ENCODE measurements at regions not wholly inside any gene's neighbourhood (a gene's known extent, or its start where the extent isn't known, plus 50 kb on each side); places are given as distances from the start of the nearest gene placed in this dataset.

DNA sequence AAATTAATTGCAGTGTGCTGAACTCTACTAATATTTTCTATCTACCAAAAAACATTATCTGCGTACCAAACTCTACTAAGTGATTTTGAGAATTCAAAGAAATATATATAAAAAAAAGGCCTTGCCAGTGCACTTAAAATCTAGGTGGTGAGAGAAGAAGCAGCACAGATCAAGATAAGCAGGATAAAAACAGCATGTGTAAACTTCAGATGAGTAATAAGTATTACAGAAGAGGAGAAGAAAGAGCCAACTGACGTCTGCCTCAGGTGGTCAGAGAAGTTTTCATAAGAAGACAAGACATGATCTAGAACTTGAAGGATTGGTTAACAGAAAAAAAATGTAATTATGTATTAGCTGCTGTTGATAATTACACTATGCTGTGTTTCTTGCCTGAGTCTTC, 166.4 kb downstream of the DUSP6 start:
- no peak for DNase-seq (ENCODE audit: low read depth in 2 of 2)

DNA sequence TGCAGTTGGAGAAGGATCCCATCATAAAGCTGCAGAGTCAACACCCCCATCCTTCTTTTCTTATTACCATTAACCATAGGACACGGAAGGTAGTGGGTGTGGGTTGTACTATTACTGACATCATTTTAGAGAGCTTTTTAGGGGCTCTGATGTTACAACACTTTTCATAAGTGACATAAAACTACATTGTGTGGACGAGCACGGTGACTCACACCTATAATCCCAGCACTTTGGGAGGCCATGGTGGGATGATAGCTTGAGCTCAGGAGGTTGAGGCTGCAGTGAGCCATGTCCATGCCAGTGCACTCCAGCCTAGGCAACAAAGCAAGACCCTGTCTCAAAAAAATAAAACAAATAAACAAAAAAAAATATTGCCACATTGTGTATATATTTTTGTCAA, 167.1 kb downstream of the DUSP6 start:
- DNase-seq (ENCODE audit: low read depth in 2 of 2): no peak

DNA sequence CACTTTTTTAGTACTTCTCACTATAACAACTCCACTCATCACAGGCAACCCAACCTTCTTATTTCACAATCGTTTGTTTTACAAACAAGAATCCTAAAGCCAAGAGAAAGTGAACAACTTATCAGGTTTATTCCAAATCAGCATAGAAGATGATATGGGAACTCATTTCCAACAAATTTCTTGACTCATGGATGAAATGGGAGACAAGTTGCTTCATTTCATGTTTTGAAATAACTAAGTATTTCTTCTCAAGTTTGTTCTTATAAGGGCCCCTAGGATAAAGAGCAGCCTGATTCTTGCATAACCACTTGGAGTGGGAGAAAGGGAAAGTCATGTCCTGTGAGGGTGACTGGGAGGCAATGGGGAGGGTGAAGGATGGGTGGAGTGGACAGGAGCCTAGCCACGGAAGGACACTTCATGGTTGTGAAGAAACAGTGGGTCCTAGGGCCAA, 168.3 kb downstream of the DUSP6 start:
- no peak for DNase-seq (ENCODE audit: low read depth in 2 of 2)

DNA sequence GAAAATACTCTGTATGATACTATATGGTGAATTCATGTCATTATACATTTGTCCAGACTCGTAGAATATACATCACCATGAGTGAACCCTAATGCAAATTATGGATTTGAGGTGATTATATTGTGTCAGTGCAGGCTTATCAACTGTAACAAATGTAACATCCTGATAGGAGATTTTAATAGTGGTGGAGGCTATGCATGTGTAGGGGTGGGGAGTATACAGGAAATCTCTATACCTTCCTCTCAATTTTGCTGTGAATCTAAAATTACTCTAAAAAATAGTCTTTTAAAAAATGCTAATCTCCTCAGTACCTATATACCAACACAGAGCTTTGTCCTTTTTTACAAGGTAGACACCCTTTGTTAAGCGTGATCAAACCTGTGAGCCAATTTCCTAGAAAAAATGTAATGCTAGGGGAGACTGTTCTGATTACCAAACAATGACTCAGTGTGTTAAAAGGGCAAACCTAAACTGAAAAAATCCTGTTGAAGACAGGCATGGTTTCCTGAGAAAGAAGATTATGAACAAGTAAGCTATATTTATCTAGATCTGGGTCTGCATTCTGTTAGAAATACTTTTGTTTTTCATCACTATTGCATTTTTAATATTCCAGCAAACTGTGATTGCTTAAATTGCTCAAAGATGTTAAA, 170.9 kb downstream of the DUSP6 start:
- no peak for DNase-seq (ENCODE audit: low read depth in 2 of 2)

DNA sequence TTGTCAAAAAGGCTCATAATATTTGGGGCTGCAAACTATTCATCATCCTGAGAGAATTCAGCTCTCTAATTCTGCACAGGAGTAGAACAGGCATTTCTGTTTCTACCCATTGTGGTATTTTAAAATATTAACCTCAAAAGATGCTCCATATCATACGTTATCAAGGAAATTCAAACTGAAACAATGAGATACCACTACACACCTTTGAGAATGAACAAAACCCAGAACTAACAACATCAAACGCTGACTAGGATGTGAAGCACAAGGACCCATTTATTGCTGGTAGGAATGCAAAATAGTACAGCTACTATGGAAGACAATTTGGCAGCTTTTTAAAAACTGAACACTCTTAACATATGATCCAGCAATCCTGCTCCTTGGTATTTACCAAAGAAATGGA, 171.8 kb downstream of the DUSP6 start:
- no peak for DNase-seq (ENCODE audit: low read depth in 2 of 2)

DNA sequence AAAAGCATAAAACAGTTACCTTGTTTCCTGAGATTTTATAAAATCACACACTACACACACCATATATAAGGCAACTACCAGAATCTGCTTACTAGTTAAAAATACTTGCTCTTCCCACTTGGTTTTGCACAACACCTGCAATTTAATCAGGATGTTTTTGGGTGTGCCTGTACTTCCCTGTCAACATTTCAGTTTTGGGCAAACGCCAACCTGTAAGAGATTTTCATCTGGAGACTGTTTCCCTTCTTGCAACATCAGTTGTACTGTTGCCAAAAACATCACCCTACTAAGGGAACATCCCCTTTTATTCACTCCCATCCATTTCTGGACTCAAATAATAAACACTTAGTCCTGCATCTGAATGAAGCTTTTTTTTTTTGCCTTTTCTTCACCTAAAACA, 172.3 kb downstream of the DUSP6 start:
- no peak for DNase-seq (ENCODE audit: low read depth in 2 of 2)

DNA sequence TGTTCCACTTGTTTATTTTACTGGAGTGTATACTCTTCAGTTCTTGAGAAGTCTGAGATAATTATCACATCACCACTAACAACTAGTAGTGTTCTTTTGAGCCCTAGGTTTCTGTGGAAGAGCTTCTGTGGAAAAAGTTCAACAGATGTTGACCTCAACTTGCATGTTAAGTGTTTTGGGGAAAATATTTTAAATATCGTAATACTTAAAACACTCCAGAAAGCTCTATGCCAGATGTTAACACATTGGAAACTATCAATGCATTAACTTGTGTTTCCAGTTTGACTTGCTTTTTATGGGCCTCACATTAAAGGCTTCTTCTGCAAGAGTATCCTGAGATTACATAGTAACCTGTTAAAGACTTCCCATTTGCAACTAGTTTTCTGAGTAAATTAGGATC, 173.1 kb downstream of the DUSP6 start:
- DNase-seq (ENCODE audit: low read depth in 2 of 2): no peak

DNA sequence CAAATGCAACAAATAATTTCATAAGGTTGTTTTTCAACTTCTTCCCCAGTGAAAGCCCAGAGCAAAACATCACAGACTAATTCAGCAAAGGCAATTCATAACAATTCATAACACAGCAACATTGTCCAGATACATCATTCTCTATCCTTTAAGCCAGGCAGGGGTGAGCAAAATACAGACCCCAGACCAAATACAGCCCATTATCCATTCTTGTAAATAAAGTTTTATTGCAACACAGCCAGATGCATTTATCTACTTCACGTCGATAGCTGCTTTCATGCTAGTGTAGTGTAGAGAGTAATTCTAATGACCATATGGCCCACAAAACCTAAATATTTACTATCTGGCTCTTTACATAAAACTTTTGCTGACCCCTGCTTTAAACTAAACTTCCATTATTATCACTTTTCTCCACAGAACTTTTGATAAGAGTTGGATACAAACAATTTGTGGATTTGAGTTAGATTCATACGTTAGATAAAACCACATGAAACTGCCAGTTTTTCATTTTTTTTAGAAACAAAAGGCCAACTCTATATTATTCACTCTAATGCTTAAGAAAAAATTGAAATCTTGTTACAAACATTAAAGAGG, 174.4 kb downstream of the DUSP6 start:
- DNase-seq (ENCODE audit: low read depth in 2 of 2): no peak

DNA sequence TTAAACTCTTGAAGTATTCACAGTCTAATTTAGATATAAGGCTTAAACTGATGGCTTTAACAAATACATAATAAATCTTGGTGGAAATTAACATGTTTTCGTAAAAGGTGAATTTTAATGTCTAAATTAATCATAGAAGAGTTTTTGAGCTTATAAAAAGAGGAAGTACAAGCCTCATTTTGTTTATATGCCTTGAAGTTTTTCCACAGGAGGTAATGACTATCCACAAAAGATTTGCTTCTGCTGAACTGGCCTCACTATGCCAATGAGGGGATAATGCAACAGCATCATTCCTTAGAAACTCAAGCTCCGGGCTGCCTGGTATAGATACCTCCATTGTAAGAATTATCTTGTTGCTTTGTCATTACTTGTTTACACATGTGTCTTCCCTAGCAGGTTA, 175.6 kb downstream of the DUSP6 start:
- no peak for DNase-seq (ENCODE audit: low read depth in 2 of 2)

DNA sequence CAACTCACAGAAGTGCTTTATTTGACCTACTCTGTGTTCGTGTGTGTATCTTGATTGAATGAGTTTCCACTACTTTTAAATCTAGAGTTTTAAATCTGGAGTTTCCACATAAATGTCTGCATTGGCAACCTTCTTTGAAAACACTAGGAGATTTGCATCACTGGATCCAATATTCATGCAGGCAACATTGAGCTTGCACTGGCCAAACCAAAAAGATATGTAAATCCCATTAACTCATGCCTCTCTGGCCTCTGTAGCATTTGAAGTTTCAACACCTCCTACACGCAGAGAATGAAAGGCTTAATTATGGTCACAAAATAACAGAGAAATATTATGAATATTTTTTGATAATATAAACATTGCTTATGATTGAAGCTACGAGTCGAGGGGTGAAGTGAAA, 178.6 kb downstream of the DUSP6 start:
- no peak for DNase-seq (ENCODE audit: low read depth in 2 of 2)

DNA sequence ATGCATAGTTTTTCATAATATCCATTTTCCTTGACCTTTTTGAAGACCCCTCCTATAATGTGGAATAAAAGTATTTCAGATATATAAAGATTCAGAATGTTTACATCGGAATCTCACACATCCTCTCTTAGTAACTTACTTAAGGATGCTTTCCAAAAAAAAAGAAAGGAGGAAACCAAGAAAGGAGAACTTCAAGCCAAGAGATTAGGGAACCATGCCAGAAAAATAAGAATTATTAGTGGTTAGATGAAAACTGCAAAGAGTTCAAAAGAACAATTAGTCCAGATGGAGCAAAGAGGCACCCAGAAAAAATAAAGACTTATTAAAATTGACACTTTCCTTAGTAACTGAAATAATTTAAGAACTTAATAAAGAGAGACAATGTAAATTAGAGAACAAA, 179.2 kb downstream of the DUSP6 start:
- no peak for DNase-seq (ENCODE audit: low read depth in 2 of 2)

DNA sequence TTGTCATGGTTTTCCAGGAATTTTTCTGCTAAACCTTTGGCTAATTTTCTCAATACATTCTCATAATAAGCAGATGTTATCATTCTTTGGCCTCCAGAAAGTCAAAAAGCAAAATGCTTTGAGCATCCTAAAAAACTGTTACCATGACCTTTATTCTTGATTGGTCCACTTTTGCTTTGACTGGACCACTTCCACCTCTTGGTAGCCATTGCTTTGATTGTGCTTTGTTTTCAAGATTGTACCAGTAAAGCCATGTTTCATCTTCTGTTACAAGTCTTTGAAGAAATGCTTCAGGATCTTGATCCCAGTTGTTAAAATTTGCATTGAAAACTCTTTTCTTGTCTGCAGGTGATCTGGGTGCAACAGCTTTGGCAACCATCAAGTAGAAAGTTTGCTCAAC, 180.1 kb downstream of the DUSP6 start:
- no peak for DNase-seq (ENCODE audit: low read depth in 2 of 2)

DNA sequence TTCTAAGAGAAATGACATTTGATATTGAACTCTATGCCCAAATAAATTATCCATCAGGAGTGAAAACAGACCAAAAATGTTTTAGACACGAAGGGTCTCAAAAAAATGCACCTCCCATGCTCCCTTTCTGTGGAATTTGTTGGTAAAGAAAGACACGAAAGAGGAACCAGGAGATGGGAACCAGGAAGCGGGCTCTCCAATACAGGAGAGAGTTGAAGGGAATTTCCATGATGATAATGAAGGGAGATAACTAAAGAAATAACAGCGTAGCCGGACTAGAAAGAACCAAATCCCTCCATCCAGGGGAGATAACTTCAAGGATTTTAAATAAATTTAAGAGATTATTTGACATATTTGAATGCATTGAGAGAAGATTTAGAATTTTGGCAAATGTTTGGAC, 183.0 kb downstream of the DUSP6 start:
- DNase-seq (ENCODE audit: low read depth in 2 of 2): no peak

DNA sequence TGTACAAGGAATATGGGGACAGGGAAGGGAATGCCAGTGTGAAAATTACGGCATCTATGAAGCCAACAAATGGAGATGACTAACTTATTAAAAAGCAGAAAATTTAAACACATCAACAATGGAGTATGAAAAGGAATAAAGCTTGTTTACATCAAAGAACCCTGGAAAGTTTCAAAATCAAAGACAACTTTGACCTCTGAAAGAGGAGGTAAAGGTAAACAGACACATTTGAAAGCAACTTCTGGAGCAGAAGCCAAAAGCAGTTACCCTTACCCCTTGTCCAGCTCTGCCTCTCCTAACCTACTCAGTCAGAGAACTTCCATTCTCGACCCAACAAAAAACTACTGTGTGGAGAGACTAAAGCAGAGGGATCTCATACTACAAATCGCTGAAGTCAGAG, 184.3 kb downstream of the DUSP6 start:
- no peak for DNase-seq (ENCODE audit: low read depth in 2 of 2)

DNA sequence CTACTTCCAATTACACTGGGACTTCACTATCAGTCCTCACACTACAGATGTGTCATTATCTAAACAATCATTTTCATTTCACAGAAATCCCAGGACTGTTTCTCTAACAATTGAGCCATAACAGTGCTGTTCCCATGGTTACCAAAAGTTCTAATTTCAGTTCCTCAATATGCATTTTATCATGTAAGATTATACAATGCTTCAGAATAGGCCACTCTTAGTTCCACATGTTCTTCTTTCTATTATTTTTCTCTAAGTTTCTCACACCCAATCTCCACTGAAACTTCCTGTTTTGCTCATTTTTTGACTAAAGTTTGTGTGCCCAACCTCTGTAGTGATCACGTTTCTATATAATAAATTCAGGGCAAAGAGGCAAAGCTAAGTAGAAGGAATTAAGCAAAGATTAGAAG, 185.8 kb downstream of the DUSP6 start:
- DNase-seq (ENCODE audit: low read depth in 2 of 2): no peak

DNA sequence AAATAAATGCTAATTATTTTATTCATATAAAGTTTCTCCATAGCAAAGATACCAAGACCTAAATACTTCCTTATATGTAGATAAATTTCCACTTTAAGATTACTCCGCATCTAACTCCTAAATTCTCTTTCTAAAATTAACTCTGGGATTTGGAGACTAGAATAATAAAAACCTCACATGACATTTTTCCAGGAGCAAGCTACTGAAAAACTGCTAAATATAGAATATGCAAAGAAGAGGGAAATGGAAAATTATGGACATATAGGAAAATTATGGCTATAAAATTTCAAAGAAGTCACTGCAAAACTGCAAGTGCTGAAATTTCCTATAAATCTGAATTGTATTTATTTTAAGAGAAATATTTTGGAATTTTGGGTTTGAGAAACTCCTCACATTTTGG, 186.2 kb downstream of the DUSP6 start:
- DNase-seq (ENCODE audit: low read depth in 2 of 2): no peak

DNA sequence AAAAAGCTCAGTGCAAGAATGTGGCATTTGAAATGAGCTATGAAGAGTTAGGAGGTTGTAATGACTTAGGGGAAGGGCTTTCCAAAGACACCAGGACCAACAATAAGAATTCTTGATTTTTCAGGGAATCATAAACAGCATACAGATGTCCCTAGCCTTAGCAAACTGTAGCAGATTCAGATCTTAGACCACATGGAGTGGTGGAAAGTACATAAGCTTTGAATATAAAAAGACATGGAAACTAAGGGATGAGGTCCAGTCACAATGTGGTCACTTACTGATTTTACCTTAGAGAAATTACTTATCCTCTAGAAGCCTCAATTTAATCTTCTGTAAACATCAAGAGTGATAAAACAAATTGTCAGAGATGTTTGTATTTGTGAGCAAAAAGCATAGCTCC, 186.6 kb downstream of the DUSP6 start:
- DNase-seq (ENCODE audit: low read depth in 2 of 2): no peak

DNA sequence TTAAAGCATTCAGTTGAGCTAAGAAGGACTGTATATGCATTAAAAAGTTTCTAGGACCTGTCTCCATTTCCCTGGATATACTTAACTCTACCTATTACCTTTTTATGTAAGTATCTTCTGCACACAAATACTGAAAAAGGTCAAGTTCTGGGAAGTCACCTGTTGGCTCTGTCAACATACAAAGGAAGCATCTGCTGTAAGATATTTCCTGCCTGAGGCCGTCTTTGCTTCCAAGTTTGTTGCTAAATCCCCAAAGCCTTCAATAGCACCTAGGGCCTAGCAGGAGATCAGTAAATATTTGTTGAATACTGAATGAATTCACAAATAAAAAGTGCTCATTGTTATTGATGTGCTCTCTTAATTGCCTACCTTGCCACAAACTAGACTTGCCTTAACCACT, 188.4 kb downstream of the DUSP6 start:
- DNase-seq (ENCODE audit: low read depth in 2 of 2): no peak

DNA sequence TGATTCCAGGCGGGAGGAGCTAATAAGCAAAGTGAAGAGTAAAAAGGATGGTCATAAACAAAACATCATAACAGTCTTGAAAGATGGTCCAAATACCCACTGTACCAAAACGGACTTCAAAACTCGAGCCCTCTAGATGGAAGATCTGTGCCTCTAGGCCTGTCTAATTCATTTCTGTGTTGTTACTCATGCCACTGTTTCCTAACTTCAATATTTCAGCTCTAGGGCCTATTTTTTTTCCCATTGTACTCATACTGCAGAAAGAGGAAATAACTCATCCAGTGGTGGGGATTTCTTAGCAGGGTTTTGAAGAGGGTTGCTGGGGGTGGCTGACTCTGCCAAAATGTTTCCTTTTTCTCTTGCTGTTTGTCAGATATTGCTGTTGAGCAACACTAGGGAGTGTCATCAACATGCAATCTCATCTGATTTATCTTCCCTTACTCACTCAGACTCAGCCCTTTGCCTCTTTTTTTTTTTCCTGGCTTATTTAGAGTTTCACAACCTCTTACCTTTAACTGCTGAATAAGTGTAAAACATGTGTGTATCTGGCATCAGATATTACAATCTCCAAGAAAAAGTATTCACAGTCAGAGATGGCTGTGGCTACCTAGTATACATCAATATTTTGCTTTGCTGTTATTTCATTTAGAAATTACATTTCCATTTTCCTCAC, 189.6 kb downstream of the DUSP6 start:
- peak; percentile 1 to 33 for DNase-seq (ENCODE audit: low read depth in 2 of 2)

DNA sequence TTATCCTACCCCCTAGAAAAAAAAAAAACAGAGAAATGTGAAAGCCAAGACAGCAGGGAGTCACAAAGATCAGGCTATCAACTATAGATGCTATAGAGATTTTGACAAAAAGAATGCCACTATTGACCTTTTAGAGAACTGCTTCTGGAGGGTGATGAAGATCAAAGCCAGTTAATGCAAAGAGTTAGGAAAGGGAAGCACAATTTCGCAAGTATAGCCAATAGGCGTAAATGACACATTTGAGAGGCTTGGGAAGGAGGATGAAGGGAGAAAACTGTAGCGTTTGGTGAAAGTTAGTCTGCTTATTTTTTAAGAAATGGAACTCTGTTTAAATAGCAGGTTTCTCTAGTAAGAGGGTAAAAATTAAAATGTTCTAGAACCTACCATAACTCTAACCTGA, 190.7 kb downstream of the DUSP6 start:
- DNase-seq (ENCODE audit: low read depth in 2 of 2): no peak

DNA sequence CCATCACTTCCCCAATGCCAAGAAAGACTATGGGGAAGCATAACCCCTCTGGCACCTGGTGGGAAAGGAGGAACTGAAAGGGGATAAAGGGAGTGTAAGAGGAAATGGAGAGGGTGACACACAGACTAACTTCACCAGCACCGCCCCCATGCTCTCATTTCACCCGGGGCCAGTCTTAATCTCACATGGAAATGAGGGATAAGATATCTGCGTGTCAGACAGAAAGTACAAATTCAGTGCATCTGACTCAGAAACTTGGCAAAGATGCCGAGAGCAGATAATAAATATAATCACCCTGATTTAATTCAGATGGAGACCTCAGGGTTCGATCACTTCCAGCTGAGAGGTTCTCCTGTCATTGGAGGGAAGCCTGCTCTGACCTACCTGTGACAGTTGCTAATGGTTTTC, 191.6 kb downstream of the DUSP6 start:
- peak in 1 of 2 donors; percentile 0 for DNase-seq (ENCODE audit: low read depth in 2 of 2)

DNA sequence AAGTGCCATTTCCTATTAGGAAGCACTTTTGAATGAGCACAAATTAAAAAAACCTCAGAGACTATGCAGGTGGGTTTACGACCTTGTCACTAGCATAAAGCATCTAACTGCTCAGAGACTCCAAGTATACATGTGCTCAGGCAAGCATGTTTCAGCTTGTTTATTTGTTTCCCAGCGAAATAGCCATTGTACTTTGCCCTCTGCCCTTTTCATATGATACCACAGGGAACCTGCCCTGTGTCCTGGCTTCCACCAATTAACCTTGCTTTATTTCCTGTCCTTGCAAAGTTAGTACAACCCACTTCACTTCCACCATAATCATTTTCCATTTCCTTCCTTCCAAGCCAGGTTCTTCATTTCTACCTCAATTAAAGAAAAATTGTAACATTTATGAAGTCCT, 194.9 kb downstream of the DUSP6 start:
- DNase-seq (ENCODE audit: low read depth in 2 of 2): no peak

DNA sequence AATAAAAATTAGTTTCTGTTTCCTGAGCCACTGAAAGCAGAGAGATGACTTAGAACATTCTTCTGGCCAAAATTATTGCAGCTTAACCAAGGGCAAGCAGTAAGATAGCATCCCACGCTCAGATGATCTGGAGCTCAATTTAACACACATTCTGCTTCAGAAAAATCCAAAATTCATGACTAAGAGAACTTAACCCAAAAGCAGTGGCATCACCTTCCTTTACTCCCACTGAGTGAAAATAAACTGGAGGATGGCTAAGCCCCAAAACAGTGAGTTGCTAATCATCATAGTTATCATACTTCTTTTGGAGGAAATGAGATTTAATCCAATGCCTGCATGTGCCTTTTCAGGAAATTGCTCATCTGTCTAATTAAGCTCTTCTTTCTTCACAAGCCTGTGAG, 195.4 kb downstream of the DUSP6 start:
- no peak for DNase-seq (ENCODE audit: low read depth in 2 of 2)

DNA sequence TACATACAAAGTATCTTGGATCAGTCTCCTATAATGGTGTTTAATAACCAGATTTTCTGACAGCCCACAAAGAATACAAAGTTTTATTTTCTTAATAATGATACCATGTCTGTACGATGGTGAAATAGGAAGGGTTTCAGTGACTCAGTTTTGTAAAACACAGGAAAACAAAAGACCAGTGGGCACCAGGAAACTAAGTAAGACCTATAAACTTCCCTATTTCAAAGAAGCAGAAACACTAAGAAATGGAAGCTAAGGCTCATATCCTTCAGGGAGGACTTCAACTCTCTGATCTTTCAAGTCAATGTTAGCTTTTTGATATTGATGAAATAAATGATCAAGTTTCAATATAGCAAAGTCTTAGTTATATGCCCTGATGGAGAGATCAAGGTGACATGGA, 196.0 kb downstream of the DUSP6 start:
- DNase-seq (ENCODE audit: low read depth in 2 of 2): no peak
